ENCODE measurements at regions not wholly inside any gene's neighbourhood (a gene's known extent, or its start where the extent isn't known, plus 50 kb on each side); places are given as distances from the start of the nearest gene placed in this dataset.

DNA sequence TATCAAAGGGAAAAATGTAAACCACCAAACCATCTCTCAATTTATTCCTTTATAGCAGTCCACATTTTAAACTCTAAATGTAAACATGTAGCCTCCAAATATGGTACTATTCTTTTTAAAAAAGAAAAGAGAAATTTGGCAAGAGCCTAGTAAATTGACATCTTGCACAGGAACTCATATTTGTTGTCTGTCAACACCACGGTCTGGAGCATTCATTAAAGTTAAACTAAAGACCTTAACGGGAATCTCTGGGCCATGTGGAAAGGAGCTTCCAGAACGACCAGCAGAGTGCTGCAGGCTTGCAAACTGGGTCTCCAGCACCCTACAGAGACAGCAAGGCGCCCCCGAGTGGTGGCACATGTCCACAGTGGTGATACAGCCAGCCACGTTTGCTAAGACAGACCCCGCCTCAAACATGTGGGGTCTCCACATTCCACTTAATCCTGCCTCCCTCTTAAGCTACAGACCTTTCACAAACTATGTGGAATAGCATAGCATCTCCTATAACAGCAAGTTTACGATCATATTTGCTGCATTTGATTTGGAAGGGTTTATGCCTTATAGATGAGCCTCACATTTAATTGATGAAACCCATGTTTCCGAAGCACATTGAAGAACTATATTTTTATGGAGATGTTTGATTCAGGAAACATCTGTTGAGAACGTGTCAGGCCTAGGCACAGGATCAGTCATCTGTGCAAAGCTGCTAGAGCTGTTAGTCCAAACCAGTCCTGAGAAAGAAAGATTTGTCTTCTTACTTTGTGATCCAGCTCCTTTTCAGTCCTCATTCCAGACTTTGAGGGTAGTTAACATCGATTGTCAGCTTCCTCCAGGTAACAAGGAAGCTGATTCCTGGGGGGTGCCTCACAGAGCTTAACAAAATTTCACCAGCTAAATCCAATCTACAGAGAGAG is 96.4 kb upstream of the BACE2 start:
- peaks cover 30% of the 10 kb centered on the region for H3K27me3 Mint-ChIP-seq (ENCODE audit: low read depth)
- no peaks in the 10 kb centered on the region for H3K9me3 Mint-ChIP-seq
- H3K4me1 Mint-ChIP-seq: peaks cover 8% of the 10 kb centered on the region
- H3K27ac Mint-ChIP-seq: no peak overlapping the region
- no peak for TF ChIP-seq CTCF (IDR thresholded peaks at IDR 0.05; ENCODE audit: unreplicated experiment)
- H3K4me3 Mint-ChIP-seq: no peak overlapping the region
- no peak for DNase-seq (ENCODE audit: low spot score in 2 of 2, unreplicated experiment in 2 of 2)
- H3K36me3 Mint-ChIP-seq: no peaks in the 10 kb centered on the region

DNA sequence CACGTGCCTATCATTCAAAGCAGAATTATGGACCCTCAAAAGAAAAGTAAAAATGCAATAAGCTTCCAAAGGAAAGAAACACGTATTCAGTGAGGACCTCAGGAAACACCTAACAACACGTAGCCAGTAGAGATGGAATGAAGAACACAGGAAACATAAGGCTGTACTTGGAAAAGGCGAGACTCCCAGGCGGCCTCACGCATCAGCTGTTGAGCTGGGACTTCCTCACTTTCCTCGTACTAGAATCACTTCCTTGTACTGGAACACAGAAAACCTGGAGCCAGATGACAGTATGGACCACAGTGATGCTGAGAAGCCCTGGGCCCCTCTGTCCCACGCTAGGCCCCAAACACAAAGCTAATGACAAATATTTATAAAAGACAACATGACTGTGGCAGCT is 94.4 kb upstream of the BACE2 start:
- Mint-ChIP-seq H3K27ac (no peak overlapping the region), H3K4me1 (peaks cover 6% of the 10 kb centered on the region), H3K27me3 (ENCODE audit: low read depth) (peaks cover 14% of the 10 kb centered on the region), H3K9me3 (no peaks in the 10 kb centered on the region), H3K4me3 (no peak overlapping the region), H3K36me3 (no peaks in the 10 kb centered on the region)
- DNase-seq (ENCODE audit: low spot score in 2 of 2, unreplicated experiment in 2 of 2): no peak
- TF ChIP-seq CTCF (IDR thresholded peaks at IDR 0.05; ENCODE audit: unreplicated experiment): no peak

- DNase-seq (ENCODE audit: low spot score in 2 of 2, unreplicated experiment in 2 of 2): no peak
- Mint-ChIP-seq H3K27ac (no peak overlapping the region), H3K4me3 (no peak overlapping the region), H3K4me1 (no peaks in the 10 kb centered on the region), H3K36me3 (no peaks in the 10 kb centered on the region), H3K27me3 (ENCODE audit: low read depth) (peaks cover 10% of the 10 kb centered on the region), H3K9me3 (no peaks in the 10 kb centered on the region)
- no peak for TF ChIP-seq CTCF (IDR thresholded peaks at IDR 0.05; ENCODE audit: unreplicated experiment)
These were observed 93.4 kb upstream of the BACE2 start for GRCh38 chr21:41074396-41075184.

- Mint-ChIP-seq H3K36me3 (no peaks in the 10 kb centered on the region), H3K9me3 (no peaks in the 10 kb centered on the region), H3K27ac (no peak overlapping the region), H3K27me3 (ENCODE audit: low read depth) (peaks cover 13% of the 10 kb centered on the region), H3K4me3 (no peak overlapping the region), H3K4me1 (no peaks in the 10 kb centered on the region)
- no peak for TF ChIP-seq CTCF (IDR thresholded peaks at IDR 0.05; ENCODE audit: unreplicated experiment)
- no peak for DNase-seq (ENCODE audit: low spot score in 2 of 2, unreplicated experiment in 2 of 2)
These were observed 92.3 kb upstream of the BACE2 start for GRCh38 chr21:41075656-41076055.

DNA sequence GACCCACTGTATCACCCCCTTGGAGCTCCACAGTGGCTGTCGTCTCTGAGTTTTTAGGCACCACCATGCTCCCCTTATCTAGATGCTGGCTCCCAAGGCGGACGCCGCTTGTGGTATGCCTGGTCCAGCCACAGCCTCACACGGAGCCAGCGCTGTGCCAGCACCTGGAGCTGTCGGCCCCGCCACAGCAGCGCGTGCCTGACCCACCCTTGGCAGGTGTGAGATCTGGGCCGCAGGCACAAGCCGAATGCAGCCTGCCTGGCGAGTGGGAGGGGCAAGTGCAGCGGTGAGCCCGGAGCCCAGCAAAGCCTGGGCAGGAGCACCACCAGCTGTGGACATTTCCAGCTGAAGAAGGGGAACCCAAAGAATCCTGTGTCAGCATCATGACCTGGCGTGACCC is 91.9 kb upstream of the BACE2 start:
- no peaks in the 10 kb centered on the region for H3K4me1 Mint-ChIP-seq
- no peak for DNase-seq (ENCODE audit: low spot score in 2 of 2, unreplicated experiment in 2 of 2)
- no peak overlapping the region for H3K27ac Mint-ChIP-seq
- H3K27me3 Mint-ChIP-seq (ENCODE audit: low read depth): peaks cover 11% of the 10 kb centered on the region
- no peaks in the 10 kb centered on the region for H3K36me3 Mint-ChIP-seq
- no peaks in the 10 kb centered on the region for H3K9me3 Mint-ChIP-seq
- no peak for TF ChIP-seq CTCF (IDR thresholded peaks at IDR 0.05; ENCODE audit: unreplicated experiment)
- no peak overlapping the region for H3K4me3 Mint-ChIP-seq
